Esophagus squamous epithelium (tissue), 5 donors: ENCODE measurements at regions not wholly inside any gene's neighbourhood (a gene's known extent, or its start where the extent isn't known, plus 50 kb on each side); places are given as distances from the start of the nearest gene placed in this dataset.

Experiments
- DNase-seq: peaks from one replicate; lab custom pipeline; 2025; lab: John Stamatoyannopoulos, UW
- H3K27ac ChIP-seq, 4 donors: fragments of 200-600 bp; sonication (generic); one replicate each; pipeline ENCODE4 v1.5.1; 2016 to 2019; ENCODE audit warnings: mild to moderate bottlenecking in 1 of 4
- H3K27me3 ChIP-seq, 4 donors: fragments of 200-600 bp; sonication (generic); 1 replicate in 3 of 4; 2 replicates in 1 of 4; pipeline versions ENCODE4 v1.5.1 to v1.6.0; 2017 to 2021; ENCODE audit warnings: antibody characterized with exemption in 1 of 4
- H3K36me3 ChIP-seq, 3 donors: fragments of 200-600 bp; sonication (generic); one replicate each; pipeline ENCODE4 v1.5.1; 2016 to 2019
- H3K4me1 ChIP-seq, 3 donors: fragments of 200-600 bp; sonication (generic); one replicate each; pipeline ENCODE4 v1.5.1; 2017 to 2019
- H3K4me3 ChIP-seq, 4 donors: fragments of 200-600 bp; sonication (generic); 1 replicate in 3 of 4; 2 replicates in 1 of 4; pipeline ENCODE4 v1.5.1; 2016 to 2019; ENCODE audit warnings: mild to moderate bottlenecking in 2 of 4, moderate library complexity in 1 of 4
- H3K9me3 ChIP-seq, 3 donors: fragments of 200-600 bp; sonication (generic); one replicate each; pipeline ENCODE4 v1.5.1; 2016 to 2019
- CTCF ChIP-seq, 6 experiments: fragments of 450-650 bp in 4 of 6; fragments of 200-600 bp in 2 of 6; sonication (generic) in 2 of 6; IDR thresholded peaks; one replicate each; pipeline ENCODE4 v1.5.1; 2016 to 2019; ENCODE audit warnings: antibody characterized with exemption in 6 of 6, mild to moderate bottlenecking in 4 of 6, moderate library complexity in 4 of 6
- POLR2A ChIP-seq, 4 donors: fragments of 450-650 bp; IDR thresholded peaks; one replicate each; pipeline ENCODE4 v1.6.1; 2017; ENCODE audit warnings: antibody characterized with exemption in 4 of 4, mild to moderate bottlenecking in 4 of 4, moderate library complexity in 3 of 4
- WGBS, 2 donors: methylation state at CpG; one replicate each; pipeline ENCODE4 v1.1.5; 2018; 5-methylcytosine and 5-hydroxymethylcytosine counted together
- intact Hi-C: fragments of 100-400 bp; cut with DNase I; formaldehyde crosslinking; loops from one replicate; pipeline ENCODE4 v1.15.0; 2022
- donor health status: DM: yes; HTN: yes; CAD: no.

GRCh38 chr3:28761375-28761774, 412.8 kb upstream of the AZI2 start:
- no peak for TF ChIP-seq POLR2A (IDR thresholded peaks at IDR 0.05)
- Histone ChIP-seq H3K27me3 (no peaks in the 10 kb centered on the region), H3K27ac (no peak overlapping the region), H3K9me3 (no peaks in the 10 kb centered on the region), H3K4me3 (no peak overlapping the region), H3K36me3 (no peaks in the 10 kb centered on the region), H3K4me1 (no peaks in the 10 kb centered on the region)
- intact Hi-C loops, result no loop called here
- DNase-seq, result no peak
- WGBS, 2 donors, result 77 to 88% methylated on average over 1 of the region's 1 CpG

GRCh38 chr3:28765194-28765593, 416.6 kb upstream of the AZI2 start:
- no peak overlapping the region for H3K27ac ChIP-seq
- H3K9me3 ChIP-seq, result peaks cover 0 to 5% (median 0%) of the 10 kb centered on the region in 3 donors
- H3K27me3 ChIP-seq, result no peaks in the 10 kb centered on the region
- no peaks in the 10 kb centered on the region for H3K4me1 ChIP-seq
- no peaks in the 10 kb centered on the region for H3K36me3 ChIP-seq
- no peak for TF ChIP-seq POLR2A (IDR thresholded peaks at IDR 0.05)
- TF ChIP-seq CTCF (IDR thresholded peaks at IDR 0.05), result no peak
- no peak for DNase-seq
- H3K4me3 ChIP-seq, result no peak overlapping the region
- intact Hi-C loops, result no loop called here
- 69 to 76% methylated on average over 1 of the region's 1 CpG for WGBS, 2 donors

GRCh38 chr3:28768439-28768838, 419.8 kb upstream of the AZI2 start:
- Histone ChIP-seq H3K4me3 (no peak overlapping the region), H3K9me3 (peaks cover 0 to 26% (median 7%) of the 10 kb centered on the region in 3 donors), H3K4me1 (no peaks in the 10 kb centered on the region), H3K27ac (no peak overlapping the region), H3K36me3 (no peaks in the 10 kb centered on the region), H3K27me3 (no peaks in the 10 kb centered on the region)
- WGBS, 2 donors, result 6 to 7% methylated on average over 1 of the region's 1 CpG
- no peak for DNase-seq
- no peak for TF ChIP-seq CTCF (IDR thresholded peaks at IDR 0.05)
- no peak for TF ChIP-seq POLR2A (IDR thresholded peaks at IDR 0.05)
- intact Hi-C loops, result no loop called here

- Histone ChIP-seq H3K4me1 (no peaks in the 10 kb centered on the region), H3K4me3 (no peak overlapping the region), H3K27ac (no peak overlapping the region), H3K27me3 (no peaks in the 10 kb centered on the region), H3K36me3 (no peaks in the 10 kb centered on the region), H3K9me3 (no peaks in the 10 kb centered on the region)
- WGBS, 2 donors, result 76 to 78% methylated on average over 6 of the region's 6 CpGs
- intact Hi-C loops, result no loop called here
- no peak for DNase-seq
- TF ChIP-seq CTCF (IDR thresholded peaks at IDR 0.05) (no peak), POLR2A (IDR thresholded peaks at IDR 0.05) (no peak)
Measured at GRCh38 chr3:28777806-28778475, 429.3 kb upstream of the AZI2 start.

GRCh38 chr3:28780480-28780879, 431.9 kb upstream of the AZI2 start:
- intact Hi-C loops, result no loop called here
- Histone ChIP-seq H3K4me1 (no peaks in the 10 kb centered on the region), H3K27ac (no peak overlapping the region), H3K4me3 (no peak overlapping the region), H3K9me3 (no peaks in the 10 kb centered on the region), H3K36me3 (no peaks in the 10 kb centered on the region), H3K27me3 (no peaks in the 10 kb centered on the region)
- no peak for DNase-seq
- no peak for TF ChIP-seq POLR2A (IDR thresholded peaks at IDR 0.05)
- TF ChIP-seq CTCF (IDR thresholded peaks at IDR 0.05), result no peak
- WGBS, 2 donors, result 50 to 56% methylated on average over 3 of the region's 3 CpGs

GRCh38 chr3:28781053-28781452, 432.4 kb upstream of the AZI2 start:
- TF ChIP-seq CTCF (IDR thresholded peaks at IDR 0.05) (no peak), POLR2A (IDR thresholded peaks at IDR 0.05) (no peak)
- Histone ChIP-seq H3K9me3 (no peaks in the 10 kb centered on the region), H3K4me3 (no peak overlapping the region), H3K36me3 (no peaks in the 10 kb centered on the region), H3K4me1 (no peaks in the 10 kb centered on the region), H3K27me3 (no peaks in the 10 kb centered on the region), H3K27ac (no peak overlapping the region)
- no peak for DNase-seq
- intact Hi-C loops, result no loop called here
